IPS-20b (cell line): ENCODE measurements at regions not wholly inside any gene's neighbourhood (a gene's known extent, or its start where the extent isn't known, plus 50 kb on each side); places are given as distances from the start of the nearest gene placed in this dataset.
A peak's percentile ranks its signal among the peaks of the same experiment; 100 is the strongest.
"Not testable (repeated sequence)": the region's sequence is repeated elsewhere in the genome, so short reads cannot be mapped to it uniquely, and the experiment has no call there.

ENCODE experiments used
- H3K27ac ChIP-seq: one replicate; pipeline ENCODE4 v1.5.1; 2013; ENCODE audit warnings: low read length
- H3K27me3 ChIP-seq: 2 replicates; pipeline ENCODE4 v1.6.1; 2013; ENCODE audit warnings: mild to moderate bottlenecking, low read length, inconsistent platforms; ENCODE audit not compliant: insufficient read depth
- H3K36me3 ChIP-seq: 2 replicates; pipeline ENCODE4 v1.6.1; 2013; ENCODE audit warnings: low read depth, mild to moderate bottlenecking, inconsistent platforms, low read length, moderate library complexity; ENCODE audit not compliant: insufficient read depth
- H3K4me1 ChIP-seq: 2 replicates; pipeline ENCODE4 v1.6.1; 2013; ENCODE audit warnings: mild to moderate bottlenecking, control low read depth, inconsistent platforms, low read length, moderate library complexity; ENCODE audit not compliant: insufficient read depth
- H3K4me3 ChIP-seq: 2 replicates; pipeline ENCODE4 v1.5.1; 2013; ENCODE audit warnings: mild to moderate bottlenecking, low read length, inconsistent platforms
- H3K9ac ChIP-seq: 2 replicates; pipeline ENCODE4 v1.6.1; 2013; ENCODE audit warnings: low read depth, mild to moderate bottlenecking, inconsistent platforms, low read length, moderate library complexity
- H3K9me3 ChIP-seq: 2 replicates; pipeline ENCODE4 v1.6.1; 2013; ENCODE audit warnings: mild to moderate bottlenecking, low read depth, low read length, inconsistent platforms; ENCODE audit not compliant: insufficient read depth

DNA sequence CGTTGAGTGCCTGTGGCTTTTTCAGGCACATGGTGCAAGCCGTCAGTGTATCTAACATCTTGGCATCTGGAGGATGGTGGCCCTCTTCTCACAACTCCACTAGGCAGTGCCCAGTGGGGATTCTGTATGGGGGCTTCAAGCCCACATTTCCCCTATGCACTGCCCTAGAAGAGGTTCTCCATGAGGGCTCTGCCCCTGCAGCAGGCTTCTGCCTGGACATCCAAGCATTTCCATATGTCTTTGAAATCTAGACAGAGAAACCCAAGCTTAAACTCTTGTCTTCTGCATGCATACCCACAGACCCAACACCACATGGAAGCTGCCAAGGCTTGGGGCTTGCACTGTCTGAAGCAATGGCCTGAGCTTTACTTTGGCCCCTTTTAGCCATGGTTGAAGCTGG lies 146.4 kb downstream of the ARL4A start:
- Histone ChIP-seq H3K36me3 (no peaks in the 10 kb centered on the region), H3K27me3 (no peaks in the 10 kb centered on the region), H3K4me3 (no peak overlapping the region), H3K27ac (no peak overlapping the region), H3K4me1 (no peaks in the 10 kb centered on the region), H3K9me3 (peaks cover 22% of the 10 kb centered on the region), H3K9ac (no peak overlapping the region)

DNA sequence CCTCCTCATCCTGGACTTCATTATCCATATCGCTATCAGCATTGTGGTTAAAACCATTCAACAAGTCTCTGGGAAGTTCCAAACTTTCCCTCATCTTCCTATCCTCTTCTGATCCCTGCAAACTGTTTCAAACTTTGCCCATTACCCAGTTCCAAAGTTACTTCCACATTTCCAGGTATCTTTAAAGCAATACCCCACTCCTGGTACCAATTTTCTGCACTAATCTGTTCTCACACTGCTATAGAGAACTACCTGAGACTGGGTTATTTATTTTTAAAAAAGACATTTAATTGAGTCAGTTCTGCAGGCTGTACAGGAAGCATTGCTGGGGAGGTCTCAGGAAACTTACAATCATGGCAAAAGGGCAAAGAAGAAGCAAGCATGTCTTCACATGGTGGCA lies 147.3 kb downstream of the ARL4A start:
- Histone ChIP-seq H3K36me3 (no peaks in the 10 kb centered on the region), H3K27me3 (no peaks in the 10 kb centered on the region), H3K4me3 (no peak overlapping the region; the same call in 1 of the 2 replicates), H3K9me3 (peaks cover 22% of the 10 kb centered on the region), H3K27ac (no peak overlapping the region), H3K4me1 (no peaks in the 10 kb centered on the region), H3K9ac (no peak overlapping the region)

DNA sequence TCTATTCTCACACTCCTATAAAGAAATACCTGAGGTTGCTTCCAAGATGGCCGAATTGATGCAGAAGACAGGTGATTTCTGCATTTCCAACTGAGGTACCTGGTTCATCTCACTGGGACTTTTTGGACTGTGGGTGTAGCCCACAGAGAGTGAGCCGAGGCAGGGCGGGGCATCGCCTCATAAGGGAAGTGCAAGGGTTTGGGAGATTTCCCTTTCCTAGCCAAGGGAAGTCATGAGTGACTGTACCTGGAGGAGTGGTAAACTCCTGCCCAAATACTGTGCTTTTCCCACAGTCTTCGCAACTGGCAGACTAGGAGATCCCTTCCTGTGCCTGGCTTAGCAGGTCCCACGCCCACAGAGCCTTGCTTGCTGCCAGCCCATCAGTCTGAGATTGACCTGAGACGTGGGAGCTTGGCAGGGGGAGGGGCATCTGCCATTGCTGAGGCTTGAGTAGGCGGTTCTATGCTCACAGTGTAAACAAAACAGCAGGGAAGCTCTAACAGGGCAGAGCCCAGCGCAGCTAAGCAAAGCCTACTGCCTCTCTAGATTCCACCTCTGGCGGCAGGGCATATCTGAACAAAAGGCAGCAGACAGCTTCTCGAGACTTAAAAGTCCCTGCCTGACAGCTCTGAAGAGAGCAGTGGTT lies 152.2 kb downstream of the ARL4A start:
- H3K27ac ChIP-seq: no peak overlapping the region
- H3K9me3 ChIP-seq: peaks cover 5% of the 10 kb centered on the region
- H3K9ac ChIP-seq: no peak overlapping the region
- no peaks in the 10 kb centered on the region for H3K27me3 ChIP-seq
- H3K36me3 ChIP-seq: no peaks in the 10 kb centered on the region
- no peaks in the 10 kb centered on the region for H3K4me1 ChIP-seq
- peak overlapping the region; percentile 43 for H3K4me3 ChIP-seq

DNA sequence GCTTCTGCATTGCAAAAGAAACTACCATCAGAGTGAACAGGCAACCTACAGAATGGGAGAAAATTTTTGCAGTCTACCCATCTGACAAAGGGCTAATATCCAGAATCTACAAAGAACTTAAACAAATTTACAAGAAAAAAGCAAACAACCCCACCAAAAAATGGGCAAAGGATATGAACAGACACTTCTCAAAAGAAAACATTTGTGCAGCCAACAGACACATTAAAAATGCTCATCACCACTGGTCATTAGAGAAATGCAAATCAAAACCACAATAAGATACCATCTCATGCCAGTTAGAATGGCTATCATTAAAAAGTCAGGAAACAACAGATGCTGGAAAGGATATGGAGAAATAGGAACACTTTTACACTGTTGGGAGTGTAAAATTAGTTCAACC lies 157.3 kb downstream of the ARL4A start:
- not testable (repeated sequence) for H3K4me1 ChIP-seq, H3K36me3 ChIP-seq, H3K27ac ChIP-seq, H3K9ac ChIP-seq, H3K27me3 ChIP-seq, H3K4me3 ChIP-seq
- peaks cover 18% of the 10 kb centered on the region; the same call in 1 of the 2 replicates for H3K9me3 ChIP-seq

DNA sequence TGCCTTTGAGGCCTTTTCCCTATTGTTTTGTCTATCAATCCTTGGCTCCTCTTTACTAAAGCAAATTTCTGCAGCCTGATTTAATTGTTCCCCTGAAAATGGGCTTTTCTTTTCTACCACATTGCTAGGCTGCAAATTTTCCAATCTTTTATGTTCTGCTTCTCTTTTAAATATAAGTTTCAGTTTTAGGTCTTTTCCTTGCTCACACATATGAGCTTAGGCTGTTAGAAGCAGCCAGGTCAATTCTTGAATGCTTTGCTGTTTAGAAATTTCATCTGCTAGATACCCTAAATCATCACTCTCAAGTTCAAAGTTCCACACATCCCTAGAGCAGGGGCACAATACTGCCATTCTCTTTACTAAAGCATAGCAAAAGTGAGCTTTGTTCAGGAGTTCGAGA lies 159.6 kb downstream of the ARL4A start:
- Histone ChIP-seq H3K27me3 (no peaks in the 10 kb centered on the region), H3K9me3 (peaks cover 18% of the 10 kb centered on the region; the same call in 1 of the 2 replicates), H3K36me3 (no peaks in the 10 kb centered on the region), H3K9ac (no peak overlapping the region), H3K27ac (no peak overlapping the region), H3K4me3 (no peak overlapping the region), H3K4me1 (no peaks in the 10 kb centered on the region)

DNA sequence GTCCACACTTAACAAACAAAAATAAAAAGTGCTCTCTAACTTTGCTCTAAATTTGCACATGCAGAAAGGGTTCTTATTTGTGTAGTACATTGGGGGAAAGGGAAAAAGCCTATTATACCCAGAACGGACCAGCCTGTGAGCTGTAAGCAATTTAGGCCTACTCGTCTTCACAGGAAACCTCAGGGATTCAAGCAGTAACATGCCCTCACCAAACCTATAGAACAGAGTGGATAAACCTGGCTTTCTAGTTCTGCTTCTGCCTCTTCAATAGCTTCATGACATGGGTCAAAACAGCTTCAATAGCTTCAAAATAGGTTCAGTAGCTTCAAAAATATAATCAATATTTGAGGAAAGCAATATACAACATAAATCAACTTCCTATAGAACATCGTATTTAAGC lies 163.7 kb downstream of the ARL4A start:
- Histone ChIP-seq H3K9me3 (peaks cover 12% of the 10 kb centered on the region; the same call in 1 of the 2 replicates), H3K27ac (no peak overlapping the region), H3K36me3 (no peaks in the 10 kb centered on the region), H3K4me1 (no peaks in the 10 kb centered on the region), H3K4me3 (no peak overlapping the region), H3K27me3 (no peaks in the 10 kb centered on the region), H3K9ac (no peak overlapping the region)

DNA sequence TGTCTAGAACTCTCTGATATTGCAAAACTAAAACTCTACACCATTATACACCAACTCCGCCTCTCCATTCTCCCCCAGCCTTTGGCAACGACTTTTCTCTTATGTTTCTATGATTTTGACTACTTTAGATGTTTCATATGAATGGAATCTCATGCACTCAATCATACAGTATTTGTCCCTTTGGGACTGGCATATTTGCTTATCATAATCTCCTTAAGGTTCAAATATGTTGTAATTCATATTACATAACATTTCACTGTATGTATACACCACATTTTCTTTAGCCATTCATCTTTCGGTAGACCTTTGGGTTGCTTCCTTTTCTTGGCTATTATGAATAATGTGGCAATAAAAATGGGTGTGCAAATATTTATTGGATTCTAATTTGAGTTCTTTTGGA lies 164.4 kb downstream of the ARL4A start:
- H3K27ac ChIP-seq: no peak overlapping the region
- no peak overlapping the region for H3K9ac ChIP-seq
- H3K4me1 ChIP-seq: no peaks in the 10 kb centered on the region
- no peaks in the 10 kb centered on the region for H3K27me3 ChIP-seq
- H3K36me3 ChIP-seq: no peaks in the 10 kb centered on the region
- no peak overlapping the region for H3K4me3 ChIP-seq
- H3K9me3 ChIP-seq: peaks cover 5% of the 10 kb centered on the region; the same call in 1 of the 2 replicates

DNA sequence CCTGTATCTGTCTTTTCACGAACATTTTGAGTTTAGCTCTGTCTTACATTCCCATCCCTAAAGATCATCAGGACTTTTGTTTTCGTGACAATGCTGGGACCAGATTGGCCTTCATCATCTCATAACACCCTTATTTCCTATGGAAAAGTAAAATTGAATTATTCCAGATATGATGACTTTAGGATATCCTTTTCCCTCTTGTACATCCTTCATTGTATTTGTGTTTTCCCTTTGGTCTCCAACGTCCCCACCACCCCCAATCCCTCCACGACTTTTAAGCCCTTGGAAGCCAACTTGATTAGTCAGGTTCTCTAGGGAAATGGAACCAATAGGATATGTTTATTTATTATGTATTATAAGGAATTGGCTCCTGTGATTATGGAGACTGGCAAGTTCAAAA lies 167.6 kb downstream of the ARL4A start:
- Histone ChIP-seq H3K27ac (no peak overlapping the region), H3K4me3 (no peak overlapping the region), H3K9ac (no peak overlapping the region), H3K9me3 (no peaks in the 10 kb centered on the region), H3K4me1 (no peaks in the 10 kb centered on the region), H3K27me3 (no peaks in the 10 kb centered on the region), H3K36me3 (no peaks in the 10 kb centered on the region)

DNA sequence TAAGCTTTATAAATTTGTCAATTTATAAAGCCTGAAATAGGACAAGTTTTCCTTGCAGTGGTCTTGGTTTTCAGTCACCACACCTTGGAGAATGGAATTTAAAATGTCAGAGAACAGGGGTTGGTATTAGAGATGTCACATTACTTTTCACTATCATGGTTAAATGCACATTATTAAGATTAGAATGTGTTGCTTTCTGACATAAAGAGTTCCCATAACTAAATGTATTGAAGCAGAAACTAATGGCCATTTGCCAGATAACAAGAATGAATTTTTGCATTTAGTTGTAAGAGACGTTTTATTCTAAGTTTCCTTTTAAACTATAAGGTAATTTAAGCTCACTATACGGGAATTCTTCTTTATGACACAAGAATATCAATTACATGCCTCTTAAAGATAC lies 172.3 kb downstream of the ARL4A start:
- no peaks in the 10 kb centered on the region for H3K9me3 ChIP-seq
- no peaks in the 10 kb centered on the region for H3K36me3 ChIP-seq
- H3K27me3 ChIP-seq: no peaks in the 10 kb centered on the region
- H3K4me1 ChIP-seq: no peaks in the 10 kb centered on the region
- no peak overlapping the region for H3K4me3 ChIP-seq
- no peak overlapping the region for H3K9ac ChIP-seq
- H3K27ac ChIP-seq: no peak overlapping the region

DNA sequence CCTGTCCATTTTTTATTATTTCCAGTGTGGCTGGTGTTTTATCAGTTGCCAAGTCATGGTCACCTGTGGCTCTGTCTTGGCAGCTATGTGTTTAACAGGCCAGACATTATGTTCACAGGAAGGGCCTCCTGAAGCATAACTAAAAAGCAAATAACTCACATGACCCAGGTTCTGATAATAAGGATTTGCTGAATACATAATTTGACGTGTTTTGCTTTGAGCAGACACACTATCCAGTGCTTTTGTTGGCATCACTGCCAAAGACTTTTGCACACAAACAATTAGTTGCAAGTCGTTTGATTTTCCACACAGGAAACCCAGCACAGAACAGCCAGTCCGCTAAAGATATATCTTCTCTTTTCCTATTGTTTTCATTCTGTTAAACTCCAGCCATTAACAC lies 173.6 kb downstream of the ARL4A start:
- Histone ChIP-seq H3K36me3 (no peaks in the 10 kb centered on the region), H3K9ac (no peak overlapping the region), H3K4me1 (no peaks in the 10 kb centered on the region), H3K27ac (no peak overlapping the region), H3K4me3 (no peak overlapping the region), H3K27me3 (no peaks in the 10 kb centered on the region), H3K9me3 (no peaks in the 10 kb centered on the region)

DNA sequence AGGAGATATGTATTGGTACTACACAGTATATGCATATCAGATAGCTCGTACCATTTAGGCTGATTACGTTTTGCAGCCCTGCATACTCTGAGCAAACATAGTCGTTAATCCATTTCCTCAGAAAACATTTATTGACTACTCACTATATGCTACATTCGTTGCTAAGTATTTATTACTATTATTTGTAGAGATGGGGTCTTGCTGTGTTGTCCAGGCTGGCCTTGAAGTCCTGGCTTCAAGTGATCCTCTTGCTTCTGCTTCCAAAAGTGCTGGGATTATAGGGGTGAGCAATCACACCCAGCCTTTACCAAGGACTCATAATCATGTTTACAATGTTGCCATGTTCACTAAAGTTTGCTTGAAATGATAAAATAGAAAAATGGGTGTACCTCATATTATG lies 174.7 kb downstream of the ARL4A start:
- Histone ChIP-seq H3K36me3 (no peaks in the 10 kb centered on the region), H3K4me3 (no peak overlapping the region), H3K4me1 (no peaks in the 10 kb centered on the region), H3K9ac (no peak overlapping the region), H3K27me3 (no peaks in the 10 kb centered on the region), H3K27ac (no peak overlapping the region), H3K9me3 (no peaks in the 10 kb centered on the region)

DNA sequence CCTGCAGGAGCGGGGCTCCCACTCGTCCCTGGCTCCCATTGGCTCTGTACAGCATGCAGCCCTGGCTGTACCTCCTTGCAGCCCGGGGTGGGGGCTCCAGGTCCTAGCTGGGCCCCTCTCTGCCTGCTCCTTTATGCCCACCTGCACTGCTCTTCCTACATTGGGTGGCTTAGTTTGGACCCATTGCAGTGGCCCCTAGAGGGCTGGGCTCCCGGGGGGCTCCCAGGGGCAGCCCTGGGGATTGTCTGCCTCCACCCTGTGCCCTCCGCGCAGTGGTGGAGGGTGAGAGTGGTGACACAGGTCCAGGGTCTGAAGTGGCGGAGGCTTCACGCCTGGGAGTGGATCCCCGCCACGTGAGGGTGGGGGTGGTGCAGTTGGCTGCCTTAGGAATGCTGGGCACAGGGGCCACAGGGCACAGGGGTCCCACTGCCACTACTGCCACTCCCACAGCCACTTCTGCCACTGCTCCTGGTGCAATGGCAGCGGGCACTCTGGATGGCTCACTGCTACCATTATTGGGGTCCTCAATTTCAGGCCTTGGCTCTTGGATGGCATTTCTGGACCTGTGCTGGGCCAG lies 177.1 kb downstream of the ARL4A start:
- no peak overlapping the region for H3K4me3 ChIP-seq
- no peak overlapping the region for H3K9ac ChIP-seq
- H3K9me3 ChIP-seq: no peaks in the 10 kb centered on the region
- H3K4me1 ChIP-seq: no peaks in the 10 kb centered on the region
- no peaks in the 10 kb centered on the region for H3K27me3 ChIP-seq
- no peaks in the 10 kb centered on the region for H3K36me3 ChIP-seq
- H3K27ac ChIP-seq: no peak overlapping the region
